ENCODE measurements at regions not wholly inside any gene's neighbourhood (a gene's known extent, or its start where the extent isn't known, plus 50 kb on each side); places are given as distances from the start of the nearest gene placed in this dataset.
"Not testable (repeated sequence)": the region's sequence is repeated elsewhere in the genome, so short reads cannot be mapped to it uniquely, and the experiment has no call there.

- DNase-seq, result not testable (repeated sequence)
Observed at GRCh38 chr17:20851591-20852238, 191.1 kb downstream of the USP22 start.

GRCh38 chr17:20852239-20852989, 190.4 kb downstream of the USP22 start:
- peak; percentile 1 for DNase-seq

- no peak for DNase-seq
Observed at GRCh38 chr17:20852990-20853370, 189.8 kb downstream of the USP22 start.

GRCh38 chr17:20855910-20856470, 186.8 kb downstream of the USP22 start:
- not testable (repeated sequence) for DNase-seq

GRCh38 chr17:20866444-20867209, 176.2 kb downstream of the USP22 start:
- not testable (repeated sequence) for DNase-seq

- not testable (repeated sequence) for DNase-seq
Observed at GRCh38 chr17:20867436-20867937, 175.3 kb downstream of the USP22 start.

- DNase-seq, result not testable (repeated sequence)
Observed at GRCh38 chr17:20867938-20868661, 174.7 kb downstream of the USP22 start.

- not testable (repeated sequence) for DNase-seq
Observed at GRCh38 chr17:20868662-20869007, 174.2 kb downstream of the USP22 start.

- DNase-seq, result not testable (repeated sequence)
Observed at GRCh38 chr17:20873173-20873572, 169.6 kb downstream of the USP22 start.

- DNase-seq, result not testable (repeated sequence)
Observed at GRCh38 chr17:20873688-20874328, 169.0 kb downstream of the USP22 start.

GRCh38 chr17:20877384-20877783, 165.4 kb downstream of the USP22 start:
- not testable (repeated sequence) for DNase-seq

- no peak for DNase-seq
Observed at GRCh38 chr17:20890338-20890737, 152.5 kb downstream of the USP22 start.

GRCh38 chr17:20895426-20895825, 147.4 kb downstream of the USP22 start:
- DNase-seq, result not testable (repeated sequence)

GRCh38 chr17:20896153-20896649, 146.6 kb downstream of the USP22 start:
- DNase-seq, result no peak

- not testable (repeated sequence) for DNase-seq
Observed at GRCh38 chr17:20898726-20899125, 144.1 kb downstream of the USP22 start.

GRCh38 chr17:20902496-20902895, 140.3 kb downstream of the USP22 start:
- DNase-seq, result not testable (repeated sequence)

- DNase-seq, result not testable (repeated sequence)
Observed at GRCh38 chr17:20903549-20903948, 139.3 kb downstream of the USP22 start.

GRCh38 chr17:20908313-20909267, 134.2 kb downstream of the USP22 start:
- peak; percentile 77 for DNase-seq

GRCh38 chr17:20914658-20915057, 128.2 kb downstream of the USP22 start:
- no peak for DNase-seq

- no peak for DNase-seq
Observed at GRCh38 chr17:20916383-20916782, 126.4 kb downstream of the USP22 start.
